GM19099 (cell line): ENCODE measurements at regions not wholly inside any gene's neighbourhood (a gene's known extent, or its start where the extent isn't known, plus 50 kb on each side); places are given as distances from the start of the nearest gene placed in this dataset.

ENCODE experiments used
- POLR2A ChIP-seq: IDR thresholded peaks from 3 replicates; pipeline ENCODE4 v1.6.1; 2011; ENCODE audit warnings: low read depth; ENCODE audit not compliant: insufficient read length; ENCODE audit errors: extremely low read depth

- no peak for TF ChIP-seq POLR2A
Measured at GRCh38 chr3:72368331-72368975, 479.8 kb downstream of the SHQ1 start.

GRCh38 chr3:72361990-72362389 lies 486.3 kb downstream of the SHQ1 start:
- no peak for TF ChIP-seq POLR2A

- no peak for TF ChIP-seq POLR2A
Measured at GRCh38 chr3:72359743-72360142, 488.5 kb downstream of the SHQ1 start.

GRCh38 chr3:72355168-72355567 lies 493.1 kb downstream of the SHQ1 start:
- no peak for TF ChIP-seq POLR2A

GRCh38 chr3:72354486-72354885 lies 493.8 kb downstream of the SHQ1 start:
- no peak for TF ChIP-seq POLR2A

- TF ChIP-seq POLR2A = no peak
Measured at GRCh38 chr3:72353236-72354128, 494.8 kb downstream of the SHQ1 start.

- no peak for TF ChIP-seq POLR2A
Measured at GRCh38 chr3:72352176-72352575, 496.1 kb downstream of the SHQ1 start.

- TF ChIP-seq POLR2A = no peak
Measured at GRCh38 chr3:72351536-72351935, 496.7 kb downstream of the SHQ1 start.

- TF ChIP-seq POLR2A = no peak
Measured at GRCh38 chr3:72350761-72351505, 497.3 kb downstream of the SHQ1 start.

GRCh38 chr3:72348357-72348756 lies 499.9 kb downstream of the SHQ1 start:
- no peak for TF ChIP-seq POLR2A

GRCh38 chr3:72347819-72348319 lies 500.4 kb downstream of the SHQ1 start:
- TF ChIP-seq POLR2A = no peak

- no peak for TF ChIP-seq POLR2A
Measured at GRCh38 chr3:72346526-72346926, 501.7 kb downstream of the SHQ1 start.

- TF ChIP-seq POLR2A = no peak
Measured at GRCh38 chr3:72345980-72346379, 502.3 kb downstream of the SHQ1 start.

GRCh38 chr3:72345237-72345878 lies 502.9 kb downstream of the SHQ1 start:
- TF ChIP-seq POLR2A = no peak

GRCh38 chr3:72344647-72345046 lies 503.6 kb downstream of the SHQ1 start:
- TF ChIP-seq POLR2A = no peak
